Peyer's patch (tissue), 4 donors: ENCODE measurements at regions not wholly inside any gene's neighbourhood (a gene's known extent, or its start where the extent isn't known, plus 50 kb on each side); places are given as distances from the start of the nearest gene placed in this dataset.

Source experiments
- POLR2A ChIP-seq, 2 donors: fragments of 450-650 bp; IDR thresholded peaks; one replicate each; pipeline ENCODE4 v1.5.1; 2017; ENCODE audit warnings: antibody characterized with exemption in 2 of 2, mild to moderate bottlenecking in 2 of 2, moderate library complexity in 2 of 2
- TF ChIP-seq, protein P1 (sequence below), 6 experiments: fragments of 450-650 bp in 4 of 6; fragments of 200-600 bp in 2 of 6; sonication (generic) in 1 of 6; IDR thresholded peaks; one replicate each; pipeline ENCODE4 v1.5.1; 2017 to 2019; ENCODE audit warnings: antibody characterized with exemption in 6 of 6, mild to moderate bottlenecking in 3 of 6, moderate library complexity in 1 of 6

- TF ChIP-seq, protein P1, sequence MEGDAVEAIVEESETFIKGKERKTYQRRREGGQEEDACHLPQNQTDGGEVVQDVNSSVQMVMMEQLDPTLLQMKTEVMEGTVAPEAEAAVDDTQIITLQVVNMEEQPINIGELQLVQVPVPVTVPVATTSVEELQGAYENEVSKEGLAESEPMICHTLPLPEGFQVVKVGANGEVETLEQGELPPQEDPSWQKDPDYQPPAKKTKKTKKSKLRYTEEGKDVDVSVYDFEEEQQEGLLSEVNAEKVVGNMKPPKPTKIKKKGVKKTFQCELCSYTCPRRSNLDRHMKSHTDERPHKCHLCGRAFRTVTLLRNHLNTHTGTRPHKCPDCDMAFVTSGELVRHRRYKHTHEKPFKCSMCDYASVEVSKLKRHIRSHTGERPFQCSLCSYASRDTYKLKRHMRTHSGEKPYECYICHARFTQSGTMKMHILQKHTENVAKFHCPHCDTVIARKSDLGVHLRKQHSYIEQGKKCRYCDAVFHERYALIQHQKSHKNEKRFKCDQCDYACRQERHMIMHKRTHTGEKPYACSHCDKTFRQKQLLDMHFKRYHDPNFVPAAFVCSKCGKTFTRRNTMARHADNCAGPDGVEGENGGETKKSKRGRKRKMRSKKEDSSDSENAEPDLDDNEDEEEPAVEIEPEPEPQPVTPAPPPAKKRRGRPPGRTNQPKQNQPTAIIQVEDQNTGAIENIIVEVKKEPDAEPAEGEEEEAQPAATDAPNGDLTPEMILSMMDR (IDR thresholded peaks at IDR 0.05), result no peak
- no peak for TF ChIP-seq POLR2A (IDR thresholded peaks at IDR 0.05)
Observed at GRCh38 chr5:85538362-85538761, 1079.4 kb upstream of the COX7C start.
